Loucy (cell line): ENCODE measurements at regions not wholly inside any gene's neighbourhood (a gene's known extent, or its start where the extent isn't known, plus 50 kb on each side); places are given as distances from the start of the nearest gene placed in this dataset.

Experiments
- H2AFZ ChIP-seq: fragments of 200-600 bp; sonication (generic); 2 replicates; pipeline ENCODE4 v1.6.0; 2016; ENCODE audit warnings: antibody characterized with exemption, mild to moderate bottlenecking, low read length, moderate library complexity
- H3F3A ChIP-seq: fragments of 200-600 bp; 2 replicates; pipeline ENCODE4 v1.6.0; 2016; ENCODE audit warnings: antibody characterized with exemption, low read depth, mild to moderate bottlenecking
- H3K27me3 ChIP-seq: fragments of 200-600 bp; sonication (generic); 2 replicates; pipeline ENCODE4 v1.6.1; 2014; ENCODE audit warnings: low read length, mild to moderate bottlenecking; ENCODE audit not compliant: insufficient read depth, poor library complexity, severe bottlenecking
- H3K36me3 ChIP-seq: fragments of 200-600 bp; sonication (generic); 2 replicates; pipeline ENCODE4 v1.6.1; 2016; ENCODE audit warnings: low read length; ENCODE audit not compliant: insufficient read depth
- H3K4me1 ChIP-seq: fragments of 200-600 bp; sonication (generic); 2 replicates; pipeline ENCODE4 v1.5.1; 2014; ENCODE audit warnings: low read length, mild to moderate bottlenecking; ENCODE audit not compliant: insufficient read depth, poor library complexity, severe bottlenecking
- H3K4me2 ChIP-seq: fragments of 200-600 bp; sonication (generic); 2 replicates; pipeline ENCODE4 v1.6.0; 2014; ENCODE audit warnings: antibody characterized with exemption, low read length, low read depth, mild to moderate bottlenecking; ENCODE audit not compliant: poor library complexity, severe bottlenecking
- H3K4me3 ChIP-seq: fragments of 200-600 bp; sonication (generic); 2 replicates; pipeline ENCODE4 v1.5.1; 2014; ENCODE audit warnings: low read length, mild to moderate bottlenecking, mixed read lengths; ENCODE audit not compliant: poor library complexity, severe bottlenecking
- H3K79me2 ChIP-seq: fragments of 200-600 bp; sonication (generic); 2 replicates; pipeline ENCODE4 v1.6.1; 2014; ENCODE audit warnings: low read length; ENCODE audit not compliant: insufficient read depth
- H3K9ac ChIP-seq: fragments of 200-600 bp; sonication (generic); 2 replicates; pipeline ENCODE4 v1.6.0; 2014; ENCODE audit warnings: mild to moderate bottlenecking, low read depth, low read length, moderate library complexity; ENCODE audit not compliant: poor library complexity, severe bottlenecking
- H3K9me2 ChIP-seq: fragments of 200-600 bp; sonication (generic); replicated peaks from 2 replicates; pipeline ENCODE4 v1.6.1; 2016; ENCODE audit warnings: low read depth, low read length, mixed read lengths
- H3K9me3 ChIP-seq: fragments of 200-600 bp; sonication (generic); 2 replicates; pipeline ENCODE4 v1.6.1; 2014; ENCODE audit warnings: mild to moderate bottlenecking, antibody characterized with exemption, low read length, low read depth; ENCODE audit not compliant: insufficient read depth
- H4K20me1 ChIP-seq: fragments of 200-600 bp; sonication (generic); 2 replicates; pipeline ENCODE4 v1.6.0; 2014; ENCODE audit warnings: antibody characterized with exemption, low read length, mild to moderate bottlenecking; ENCODE audit not compliant: insufficient read depth, poor library complexity, severe bottlenecking
- EZH2phosphoT487 ChIP-seq: fragments of 200-600 bp; IDR thresholded peaks from 2 replicates; pipeline ENCODE4 v1.6.1; 2018; ENCODE audit warnings: antibody characterized with exemption, mild to moderate bottlenecking, moderate library complexity, borderline replicate concordance
- TF ChIP-seq, protein P1 (sequence below): fragments of 200-600 bp; sonication (generic); conservative IDR thresholded peaks from 2 replicates; pipeline ENCODE4 v1.5.1; 2014; ENCODE audit warnings: mild to moderate bottlenecking, antibody characterized with exemption, low read length

- Histone ChIP-seq H3F3A (no peaks in the 10 kb centered on the region), H3K9ac (no peak overlapping the region), H3K4me1 (no peaks in the 10 kb centered on the region), H3K79me2 (no peaks in the 10 kb centered on the region), H4K20me1 (no peaks in the 10 kb centered on the region), H3K4me2 (no peak overlapping the region), H3K36me3 (no peaks in the 10 kb centered on the region), H2AFZ (no peak overlapping the region), H3K9me2 (no peaks in the 10 kb centered on the region), H3K4me3 (no peak overlapping the region), H3K9me3 (no peaks in the 10 kb centered on the region), H3K27me3 (no peaks in the 10 kb centered on the region)
- TF ChIP-seq, protein P1, sequence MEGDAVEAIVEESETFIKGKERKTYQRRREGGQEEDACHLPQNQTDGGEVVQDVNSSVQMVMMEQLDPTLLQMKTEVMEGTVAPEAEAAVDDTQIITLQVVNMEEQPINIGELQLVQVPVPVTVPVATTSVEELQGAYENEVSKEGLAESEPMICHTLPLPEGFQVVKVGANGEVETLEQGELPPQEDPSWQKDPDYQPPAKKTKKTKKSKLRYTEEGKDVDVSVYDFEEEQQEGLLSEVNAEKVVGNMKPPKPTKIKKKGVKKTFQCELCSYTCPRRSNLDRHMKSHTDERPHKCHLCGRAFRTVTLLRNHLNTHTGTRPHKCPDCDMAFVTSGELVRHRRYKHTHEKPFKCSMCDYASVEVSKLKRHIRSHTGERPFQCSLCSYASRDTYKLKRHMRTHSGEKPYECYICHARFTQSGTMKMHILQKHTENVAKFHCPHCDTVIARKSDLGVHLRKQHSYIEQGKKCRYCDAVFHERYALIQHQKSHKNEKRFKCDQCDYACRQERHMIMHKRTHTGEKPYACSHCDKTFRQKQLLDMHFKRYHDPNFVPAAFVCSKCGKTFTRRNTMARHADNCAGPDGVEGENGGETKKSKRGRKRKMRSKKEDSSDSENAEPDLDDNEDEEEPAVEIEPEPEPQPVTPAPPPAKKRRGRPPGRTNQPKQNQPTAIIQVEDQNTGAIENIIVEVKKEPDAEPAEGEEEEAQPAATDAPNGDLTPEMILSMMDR = no peak
- no peak for TF ChIP-seq EZH2phosphoT487
Measured at GRCh38 chr1:102535829-102536505, 539.2 kb upstream of the OLFM3 start.

DNA sequence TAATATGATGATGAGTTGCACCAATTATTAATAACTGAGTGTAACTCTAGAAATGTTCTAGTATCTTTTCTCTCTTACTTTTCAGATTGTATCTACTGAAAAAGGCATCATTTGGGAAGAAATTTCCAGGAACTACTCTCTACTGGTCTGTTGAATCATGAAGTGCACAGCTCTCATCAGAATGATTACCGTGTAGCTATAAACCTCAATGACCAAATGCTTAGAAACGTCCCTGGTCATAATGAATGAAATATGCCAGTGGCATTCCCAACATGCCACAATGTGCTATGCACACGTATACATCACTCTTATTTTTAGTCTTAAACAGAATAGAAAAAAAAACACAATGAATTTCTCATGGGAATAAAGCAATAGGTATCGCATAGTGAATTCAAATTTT, 534.3 kb upstream of the OLFM3 start:
- H3K9me3 ChIP-seq = no peaks in the 10 kb centered on the region
- H3F3A ChIP-seq = no peaks in the 10 kb centered on the region
- H3K4me1 ChIP-seq = no peaks in the 10 kb centered on the region
- no peaks in the 10 kb centered on the region for H3K36me3 ChIP-seq
- H2AFZ ChIP-seq = no peak overlapping the region
- H3K27me3 ChIP-seq = no peaks in the 10 kb centered on the region
- no peak overlapping the region for H3K9ac ChIP-seq
- H3K9me2 ChIP-seq = no peaks in the 10 kb centered on the region
- H4K20me1 ChIP-seq = no peaks in the 10 kb centered on the region
- no peak overlapping the region for H3K4me2 ChIP-seq
- H3K4me3 ChIP-seq = no peak overlapping the region
- no peaks in the 10 kb centered on the region for H3K79me2 ChIP-seq
- TF ChIP-seq EZH2phosphoT487 = no peak
- TF ChIP-seq, protein P1 = no peak

GRCh38 chr1:102529446-102529845, 532.7 kb upstream of the OLFM3 start:
- Histone ChIP-seq H3K4me3 (no peak overlapping the region), H2AFZ (no peak overlapping the region), H3K4me1 (no peaks in the 10 kb centered on the region), H4K20me1 (no peaks in the 10 kb centered on the region), H3K9me3 (no peaks in the 10 kb centered on the region), H3K9me2 (no peaks in the 10 kb centered on the region), H3K79me2 (no peaks in the 10 kb centered on the region), H3K4me2 (no peak overlapping the region), H3K27me3 (no peaks in the 10 kb centered on the region), H3K36me3 (no peaks in the 10 kb centered on the region), H3K9ac (no peak overlapping the region), H3F3A (no peaks in the 10 kb centered on the region)
- TF ChIP-seq, protein P1 = no peak
- TF ChIP-seq EZH2phosphoT487 = no peak
